ENCODE measurements at regions not wholly inside any gene's neighbourhood (a gene's known extent, or its start where the extent isn't known, plus 50 kb on each side); places are given as distances from the start of the nearest gene placed in this dataset.
A peak's percentile ranks its signal among the peaks of the same experiment; 100 is the strongest.
"Not testable (repeated sequence)": the region's sequence is repeated elsewhere in the genome, so short reads cannot be mapped to it uniquely, and the experiment has no call there.

DNA sequence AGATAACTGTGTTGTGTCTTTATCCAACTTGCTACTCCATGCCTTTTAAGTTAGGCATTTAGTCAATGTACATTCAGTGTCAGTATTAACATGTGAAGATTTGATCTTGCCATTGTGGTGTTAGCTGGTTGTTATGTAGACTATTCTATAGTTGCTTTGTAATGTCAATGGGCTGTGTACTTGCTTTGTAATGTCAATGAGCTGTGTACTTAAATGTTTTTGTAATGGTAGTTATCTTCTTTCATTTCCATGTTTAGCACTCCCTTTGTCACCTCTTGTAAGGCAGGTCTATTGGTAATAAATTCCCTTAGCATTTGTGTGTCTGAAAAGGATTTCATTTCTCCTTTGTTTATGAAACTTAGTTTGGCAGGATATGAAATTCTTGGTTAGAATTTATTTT is 53.4 kb downstream of the MC4R start:
- no peak for DNase-seq (ENCODE audit: low spot score)

DNA sequence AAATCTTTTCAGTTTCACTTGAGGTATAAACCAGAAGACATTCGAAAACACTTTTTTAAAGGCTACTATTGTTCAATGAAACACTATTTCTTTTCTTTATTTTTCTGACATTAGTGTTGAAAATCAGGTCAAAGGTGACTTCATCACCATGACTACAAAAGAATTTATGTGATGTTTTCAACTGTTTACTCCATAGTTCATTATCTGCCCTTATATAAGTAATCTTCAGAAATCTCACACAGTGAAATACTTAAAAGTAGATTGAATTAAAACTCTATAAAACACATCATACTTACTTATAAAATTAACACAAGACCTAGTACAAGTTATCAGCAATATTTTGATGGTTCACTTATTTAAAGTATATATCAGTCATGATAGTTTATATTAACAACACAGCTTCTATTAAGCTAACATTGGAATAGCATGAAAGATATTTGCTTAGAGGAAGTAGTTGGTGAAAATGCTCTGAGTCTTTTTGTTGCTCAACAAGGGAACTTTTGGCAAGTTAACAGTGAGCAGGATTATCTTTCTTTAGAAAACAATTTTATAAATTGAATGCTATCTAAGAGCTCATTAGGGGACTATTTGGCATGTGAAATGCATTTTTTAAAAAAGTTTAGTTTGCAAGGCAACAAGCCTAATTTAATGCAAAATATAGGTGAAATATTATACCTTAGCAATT is 60.8 kb downstream of the MC4R start:
- no peak for DNase-seq (ENCODE audit: low spot score)

- no peak for DNase-seq (ENCODE audit: low spot score)
Measured at GRCh38 chr18:60295674-60296073, 76.9 kb downstream of the MC4R start.

DNA sequence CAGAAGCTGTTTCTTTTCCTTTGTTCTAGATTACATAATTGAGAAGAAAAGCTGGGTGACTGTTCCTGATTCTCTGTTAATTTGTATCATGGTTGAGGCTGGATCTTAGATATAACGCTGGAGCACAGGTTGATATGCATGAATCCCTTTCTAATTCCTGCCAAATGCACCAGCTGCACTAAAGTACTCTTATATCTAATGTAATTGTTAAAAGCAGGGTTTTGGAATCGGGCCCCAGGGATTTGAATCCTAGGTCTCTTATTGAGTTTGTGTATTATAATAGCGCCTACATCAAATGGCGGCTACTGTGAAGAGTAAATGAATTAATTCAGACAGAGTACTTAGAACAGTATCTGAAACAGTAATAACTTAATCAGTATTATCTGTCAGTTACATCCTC is 80.4 kb downstream of the MC4R start:
- DNase-seq (ENCODE audit: low spot score), result no peak

GRCh38 chr18:60279391-60279790 is 93.2 kb downstream of the MC4R start:
- no peak for DNase-seq (ENCODE audit: low spot score)

DNA sequence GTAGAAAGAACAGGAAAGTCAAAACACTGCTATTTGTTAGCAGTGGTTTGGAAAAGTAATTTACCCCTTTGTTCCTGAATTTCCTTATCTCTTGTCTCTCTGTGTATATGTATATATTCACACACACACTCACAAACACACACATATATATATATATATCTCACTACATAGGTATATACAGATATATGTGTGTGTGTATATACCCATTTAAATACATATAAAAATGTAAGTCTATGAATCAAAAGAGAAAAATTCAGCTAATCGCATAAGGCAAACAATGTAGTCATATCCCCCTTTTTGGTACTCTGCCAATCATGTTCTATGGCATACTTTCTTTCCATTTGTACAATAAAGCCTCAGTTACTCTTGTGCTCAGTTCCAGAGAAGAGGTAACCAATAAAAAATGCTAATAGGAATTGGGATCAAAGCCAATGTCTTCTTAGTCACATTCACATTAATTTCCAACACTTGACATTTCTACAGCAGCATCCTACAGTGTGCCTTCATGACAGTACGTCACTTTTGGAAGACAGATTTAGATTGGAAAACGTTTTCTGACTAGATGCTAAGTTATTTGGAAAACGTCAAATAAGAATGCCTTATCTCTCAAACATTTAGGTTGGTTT is 94.6 kb downstream of the MC4R start:
- no peak for DNase-seq (ENCODE audit: low spot score)

DNA sequence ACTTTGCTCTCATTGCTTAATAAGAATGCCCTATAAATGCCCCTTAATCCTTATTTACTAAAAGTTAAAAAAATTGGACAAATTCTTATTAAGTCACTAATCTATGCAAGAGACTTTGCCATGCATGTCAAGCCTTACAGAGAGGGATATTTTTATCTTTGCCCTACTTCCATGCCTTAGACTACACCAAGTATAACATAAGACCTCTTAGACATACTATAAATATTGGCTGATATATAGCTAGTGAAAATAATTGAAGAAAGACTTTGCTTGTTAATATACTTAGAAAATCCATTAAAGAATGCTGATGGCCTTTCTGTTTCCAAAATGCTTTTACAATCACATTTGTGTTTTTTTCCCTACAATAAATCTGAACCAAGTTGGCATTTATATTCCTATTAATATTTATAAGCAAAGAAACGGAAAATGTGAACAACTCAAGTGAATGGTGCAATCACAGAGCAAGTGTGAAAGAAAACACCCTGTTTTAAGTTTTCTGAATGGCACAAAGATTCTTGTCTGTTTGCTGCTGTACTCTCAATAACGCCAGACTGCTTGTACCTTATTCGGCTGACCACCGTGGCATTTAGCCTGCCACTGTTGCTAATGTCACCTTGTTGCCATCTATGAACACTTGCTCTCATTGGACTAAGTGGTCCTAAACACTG is 105.0 kb downstream of the MC4R start:
- no peak for DNase-seq (ENCODE audit: low spot score)

- no peak for DNase-seq (ENCODE audit: low spot score)
Measured at GRCh38 chr18:60266558-60266957, 106.0 kb downstream of the MC4R start.

DNA sequence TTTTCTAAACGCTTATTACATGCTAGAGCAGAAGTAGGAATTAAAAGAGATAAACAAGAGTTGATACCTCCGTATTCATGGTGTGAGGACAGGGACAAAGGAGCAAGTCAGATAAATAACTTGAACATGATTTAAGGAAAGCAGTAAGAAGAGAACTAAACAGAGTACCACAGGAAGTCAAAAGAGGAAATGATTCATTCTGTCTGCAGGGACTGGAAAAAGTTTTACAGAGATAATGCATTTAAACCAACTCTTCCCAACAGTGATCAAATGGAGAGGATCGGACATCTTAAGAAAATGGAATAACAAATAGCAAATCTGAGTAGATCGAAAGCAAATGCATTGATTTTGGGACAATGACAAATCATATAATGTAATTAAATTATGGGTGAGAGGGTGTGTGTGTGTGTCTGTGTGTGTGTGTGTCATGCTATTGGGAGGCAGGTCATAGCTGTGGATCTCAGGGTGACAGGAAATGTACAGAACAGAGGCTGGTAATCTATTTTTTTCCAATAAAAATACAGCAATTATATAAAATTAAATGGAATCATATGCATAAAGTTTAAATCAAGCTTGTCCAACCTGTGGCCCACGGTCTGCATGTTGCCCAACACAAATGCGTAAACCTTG is 113.4 kb downstream of the MC4R start:
- no peak for DNase-seq (ENCODE audit: low spot score)

GRCh38 chr18:60249388-60249787 is 123.2 kb downstream of the MC4R start:
- no peak for DNase-seq (ENCODE audit: low spot score)

- DNase-seq (ENCODE audit: low spot score), result no peak
Measured at GRCh38 chr18:60248336-60249330, 123.9 kb downstream of the MC4R start.

GRCh38 chr18:60247103-60247502 is 125.5 kb downstream of the MC4R start:
- no peak for DNase-seq (ENCODE audit: low spot score)

- DNase-seq (ENCODE audit: low spot score), result no peak
Measured at GRCh38 chr18:60246606-60247005, 126.0 kb downstream of the MC4R start.

GRCh38 chr18:60245096-60245495 is 127.5 kb downstream of the MC4R start:
- DNase-seq (ENCODE audit: low spot score), result no peak

DNA sequence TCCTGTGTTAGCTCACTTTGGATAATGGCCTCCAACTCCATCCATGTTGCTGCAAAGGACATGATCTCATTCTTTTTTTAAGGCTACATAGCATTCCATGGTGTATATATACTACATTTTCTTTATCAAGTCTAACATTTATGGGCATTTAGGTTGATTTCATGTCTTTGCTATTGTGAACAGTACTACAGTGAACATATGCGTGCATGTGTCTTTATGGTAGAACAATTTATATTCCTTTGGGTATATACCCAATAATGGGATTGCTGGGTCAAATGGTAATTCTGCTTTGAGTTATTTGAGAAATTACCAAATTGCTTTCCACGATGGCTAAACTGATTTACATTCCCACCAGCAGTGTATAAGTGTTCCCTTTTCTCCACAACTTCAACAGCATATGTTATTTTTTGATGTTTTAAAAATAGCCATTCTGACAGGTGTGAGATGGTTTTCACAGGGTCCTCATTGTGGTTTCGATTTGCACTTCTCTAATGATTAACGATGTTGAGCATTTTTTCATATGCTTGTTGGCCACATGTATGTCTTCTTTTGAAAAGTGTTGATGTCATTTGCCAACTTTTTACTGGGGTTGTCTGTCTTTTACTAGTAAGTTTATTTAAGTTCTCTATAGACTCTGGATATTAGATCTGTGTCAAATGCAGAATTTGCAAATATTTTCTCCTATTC is 133.4 kb downstream of the MC4R start:
- DNase-seq (ENCODE audit: low spot score), result not testable (repeated sequence)

GRCh38 chr18:60235164-60235563 is 137.4 kb downstream of the MC4R start:
- no peak for DNase-seq (ENCODE audit: low spot score)

GRCh38 chr18:60232541-60232940 is 140.0 kb downstream of the MC4R start:
- DNase-seq (ENCODE audit: low spot score), result no peak

DNA sequence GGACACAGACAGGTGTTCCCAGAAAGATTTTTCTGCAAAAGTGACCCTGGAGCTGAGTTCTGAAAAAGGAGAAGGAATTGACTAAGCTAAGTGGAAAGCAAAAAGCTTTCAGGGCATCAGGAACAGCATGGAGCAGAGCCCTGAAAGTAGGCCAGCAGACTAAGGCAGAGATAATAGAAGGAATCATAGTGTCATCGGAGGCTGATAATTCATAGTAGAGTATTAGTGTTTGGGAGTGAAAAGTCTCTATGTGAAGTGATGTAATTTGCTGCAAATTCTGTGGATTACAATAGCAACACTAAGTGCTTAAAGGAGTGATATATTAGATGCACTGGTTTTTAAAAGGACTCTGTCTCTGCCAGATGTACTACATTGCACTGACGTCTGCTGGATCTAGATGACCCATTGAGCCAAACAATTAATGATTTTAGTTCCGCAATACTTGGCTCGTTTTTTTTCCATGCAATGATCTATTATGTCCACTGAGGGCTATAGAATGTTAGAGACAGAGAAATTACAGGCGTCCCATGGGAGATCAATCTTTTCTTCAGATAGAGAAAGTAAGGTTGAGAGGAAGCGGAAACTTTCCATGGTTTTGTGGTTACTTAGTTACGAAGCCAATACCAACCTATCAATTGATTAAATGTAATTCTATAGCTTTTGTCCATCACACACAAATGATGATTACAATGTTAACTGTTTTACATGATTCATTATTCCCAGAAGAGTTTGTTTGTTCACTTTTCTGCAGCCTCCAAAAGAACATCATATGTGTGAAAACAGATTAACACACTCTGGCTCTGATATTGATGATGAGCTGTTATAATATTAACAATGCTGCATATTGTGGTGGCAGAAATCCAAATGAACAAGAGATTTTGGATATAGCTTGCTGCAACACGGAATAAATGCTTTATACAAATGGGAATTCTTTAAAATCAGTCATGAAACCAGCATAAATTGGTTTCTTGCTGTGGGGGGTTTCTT is 143.7 kb downstream of the MC4R start:
- DNase-seq (ENCODE audit: low spot score), result peak; percentile 63

DNA sequence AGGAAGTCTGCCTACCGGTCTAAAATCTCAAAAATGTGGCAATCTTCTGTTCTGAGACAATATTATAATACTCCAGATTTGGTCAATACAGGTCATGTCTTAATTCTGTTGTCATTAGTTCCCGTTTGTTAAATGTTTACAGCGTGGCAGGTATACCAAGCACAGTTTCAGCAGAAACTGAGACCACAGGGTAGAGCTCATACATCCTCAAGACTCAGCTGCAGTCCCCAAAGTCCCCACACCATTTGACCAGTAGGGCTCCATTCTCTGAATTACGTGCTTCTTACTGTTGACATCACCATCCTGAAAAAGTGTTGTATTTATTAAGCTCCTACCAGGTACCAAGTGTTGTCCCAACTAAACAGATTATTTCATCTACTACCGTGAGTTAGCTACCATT is 157.1 kb downstream of the MC4R start:
- DNase-seq (ENCODE audit: low spot score), result no peak

DNA sequence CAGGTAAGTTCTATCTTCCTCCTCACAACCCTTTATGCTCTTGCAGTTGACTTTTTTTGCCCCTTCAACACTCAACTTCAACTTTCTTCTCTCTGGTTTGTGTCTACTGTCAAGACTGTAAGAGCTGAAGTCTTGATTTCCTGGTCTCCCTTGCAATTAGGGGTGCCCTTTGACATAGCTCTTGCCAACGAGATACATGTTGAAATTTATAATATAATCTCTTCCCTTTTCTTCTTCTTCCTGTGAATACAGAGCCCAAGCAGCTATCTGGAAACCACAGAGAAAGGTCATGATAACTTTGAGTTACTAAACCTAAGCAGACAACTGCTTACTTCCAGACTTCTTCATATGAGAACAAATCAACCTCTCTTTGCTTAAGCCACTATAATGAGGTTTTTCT is 163.5 kb downstream of the MC4R start:
- DNase-seq (ENCODE audit: low spot score), result no peak
